DMS 273 (cell line): ENCODE measurements at regions not wholly inside any gene's neighbourhood (a gene's known extent, or its start where the extent isn't known, plus 50 kb on each side); places are given as distances from the start of the nearest gene placed in this dataset.
"Not testable (repeated sequence)": the region's sequence is repeated elsewhere in the genome, so short reads cannot be mapped to it uniquely, and the experiment has no call there.

Experiments used
- DNase-seq: peaks from one replicate; lab custom pipeline; 2025; ENCODE audit not compliant: unreplicated experiment; lab: John Stamatoyannopoulos, UW

DNA sequence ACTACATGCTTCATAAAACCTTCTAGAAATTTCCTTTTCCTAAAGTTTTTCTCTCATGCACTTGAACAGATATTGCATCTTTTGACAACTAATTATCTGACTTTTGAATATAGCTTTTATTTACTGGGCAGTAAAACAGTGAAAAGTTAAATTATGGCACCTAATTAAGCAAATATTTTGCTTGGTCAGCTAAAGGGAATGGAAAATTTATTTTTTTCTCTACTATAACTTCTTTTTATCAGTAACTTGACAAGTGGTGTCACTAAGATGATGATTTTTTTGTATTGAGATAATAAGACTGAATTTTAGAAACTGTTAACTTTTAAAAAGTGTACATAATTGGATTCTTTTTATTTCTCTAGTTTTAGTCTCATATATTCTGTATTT, 351.6 kb downstream of the PIK3C3 start:
- no peak for DNase-seq

DNA sequence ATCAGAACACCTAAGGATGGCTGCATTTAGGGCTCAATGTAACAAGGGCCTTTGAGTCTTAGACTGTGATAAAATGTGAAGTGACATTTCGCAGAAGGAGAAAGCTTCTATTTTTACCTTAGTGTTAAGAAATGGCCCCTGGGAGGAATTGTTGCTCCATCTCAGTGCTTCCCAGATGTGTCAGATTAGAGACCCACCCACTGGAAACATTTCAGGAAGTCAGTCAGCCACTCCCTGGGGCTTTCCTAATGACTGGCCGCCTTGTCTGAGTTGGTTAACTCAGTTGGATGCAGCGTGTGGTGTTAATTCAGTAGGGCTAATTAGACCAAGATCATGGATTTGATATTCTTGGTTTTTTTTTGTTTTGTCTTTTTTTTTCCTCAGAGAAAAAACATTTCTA, 355.9 kb downstream of the PIK3C3 start:
- no peak for DNase-seq

DNA sequence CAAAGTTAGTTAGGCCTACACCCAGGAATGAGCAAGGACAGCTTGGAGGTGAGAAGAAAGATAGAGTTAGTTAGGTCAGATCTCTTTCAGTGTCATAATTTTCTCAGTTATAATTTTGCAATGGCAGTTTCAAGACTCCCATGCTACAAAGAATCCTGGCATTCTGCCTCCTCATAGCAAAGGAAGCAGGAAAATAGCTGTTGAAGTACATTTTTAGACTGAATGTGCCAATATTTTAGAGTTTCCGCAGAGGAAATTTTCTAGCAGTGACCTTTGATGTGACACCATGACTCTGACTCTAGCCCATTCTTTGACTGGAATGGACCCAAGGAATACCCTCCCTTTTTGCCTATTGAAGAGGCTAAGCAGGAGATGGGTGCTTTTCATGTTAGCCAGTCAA, 371.7 kb downstream of the PIK3C3 start:
- no peak for DNase-seq

DNA sequence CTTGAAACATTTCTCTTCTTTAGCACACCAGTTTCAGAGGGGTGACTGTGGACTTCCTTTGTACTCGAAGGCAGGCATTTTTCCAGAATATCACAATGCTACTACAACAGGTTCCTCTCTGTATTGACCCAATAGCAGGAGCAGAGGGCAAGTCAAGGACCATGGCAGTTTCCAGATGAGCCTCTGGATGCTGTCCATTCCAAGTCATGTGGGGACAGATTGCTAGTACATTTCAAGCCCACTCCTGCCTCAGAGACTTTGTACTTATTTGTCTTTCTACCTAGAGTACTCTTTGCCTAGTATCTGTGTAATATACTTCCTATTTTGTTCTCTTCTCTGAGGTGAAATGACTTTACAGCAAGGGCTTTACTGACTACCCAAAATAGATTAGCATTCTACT, 373.9 kb downstream of the PIK3C3 start:
- DNase-seq: no peak

DNA sequence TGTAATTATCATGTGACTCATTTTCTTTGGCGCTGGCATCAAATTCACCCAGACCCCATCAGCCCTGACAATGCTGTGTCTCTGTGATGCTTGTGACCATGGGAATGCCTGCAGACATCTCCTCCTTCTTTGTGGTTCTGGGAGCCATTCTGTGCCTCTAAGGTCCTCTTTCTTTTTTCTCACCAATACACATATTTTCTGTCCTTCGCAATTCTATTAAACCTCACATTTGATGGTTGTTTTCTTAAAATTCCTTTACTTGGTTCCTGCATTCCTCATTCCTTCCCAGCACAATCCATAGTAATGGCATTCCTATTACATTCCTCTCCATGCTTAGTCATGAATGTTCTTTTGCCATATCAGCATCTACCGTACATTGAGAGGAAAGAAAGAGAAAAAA, 375.3 kb downstream of the PIK3C3 start:
- DNase-seq: no peak

DNA sequence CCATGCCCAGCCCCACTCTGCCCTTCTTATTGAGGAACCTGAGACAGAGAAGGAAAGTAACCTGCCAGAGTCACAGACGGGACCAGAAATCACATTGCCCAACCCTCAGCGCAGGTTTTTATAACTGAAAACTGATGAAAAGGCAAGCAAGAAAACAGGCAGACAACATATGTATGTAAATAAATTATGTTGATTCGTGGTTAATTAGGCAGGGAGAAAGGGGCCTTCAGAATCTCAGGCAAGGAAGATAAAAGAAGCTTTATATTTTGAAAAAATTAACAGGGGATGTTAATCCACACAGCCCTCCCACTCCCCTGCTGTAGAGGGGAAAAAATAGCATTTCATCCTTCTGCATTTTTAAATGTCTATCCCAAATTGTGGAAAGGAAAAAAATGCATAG, 378.5 kb downstream of the PIK3C3 start:
- no peak for DNase-seq

DNA sequence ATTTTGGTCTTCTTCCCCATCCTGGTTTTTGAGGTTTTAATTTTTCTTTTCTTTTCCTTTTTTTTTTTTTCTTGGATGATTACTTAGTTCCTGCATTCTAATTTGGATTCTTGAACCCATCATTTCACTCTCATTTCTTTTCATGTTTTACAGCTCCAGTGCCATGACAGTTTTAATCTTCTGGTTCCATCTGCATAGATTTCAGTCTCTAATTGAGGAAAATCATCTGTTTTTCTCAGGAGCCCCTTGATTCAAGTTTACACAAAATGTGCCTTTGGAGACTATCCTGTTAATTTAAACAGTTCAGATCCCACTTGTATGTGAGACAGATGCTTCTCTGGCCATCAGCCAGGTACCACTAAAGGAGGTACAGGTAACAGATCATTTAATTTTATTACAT, 379.9 kb downstream of the PIK3C3 start:
- DNase-seq: no peak

DNA sequence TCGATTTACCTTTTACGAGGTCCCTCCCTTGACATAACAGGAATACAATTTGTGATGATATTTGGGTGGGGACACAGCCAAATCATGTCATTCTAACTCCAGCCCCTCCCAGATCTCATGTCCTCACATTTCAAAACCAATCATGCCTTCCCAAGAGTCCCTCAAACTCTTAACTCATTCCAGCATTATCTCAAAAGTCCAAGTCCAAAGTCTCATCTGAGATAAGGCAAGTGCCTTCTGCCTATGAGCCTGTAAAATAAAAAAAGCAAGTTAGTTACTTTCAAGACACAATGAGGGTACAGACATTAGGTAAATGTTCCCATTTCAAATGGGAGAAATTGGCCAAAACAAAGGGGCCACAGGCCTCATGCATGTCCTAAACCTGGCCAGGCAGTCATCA, 381.1 kb downstream of the PIK3C3 start:
- DNase-seq: no peak

DNA sequence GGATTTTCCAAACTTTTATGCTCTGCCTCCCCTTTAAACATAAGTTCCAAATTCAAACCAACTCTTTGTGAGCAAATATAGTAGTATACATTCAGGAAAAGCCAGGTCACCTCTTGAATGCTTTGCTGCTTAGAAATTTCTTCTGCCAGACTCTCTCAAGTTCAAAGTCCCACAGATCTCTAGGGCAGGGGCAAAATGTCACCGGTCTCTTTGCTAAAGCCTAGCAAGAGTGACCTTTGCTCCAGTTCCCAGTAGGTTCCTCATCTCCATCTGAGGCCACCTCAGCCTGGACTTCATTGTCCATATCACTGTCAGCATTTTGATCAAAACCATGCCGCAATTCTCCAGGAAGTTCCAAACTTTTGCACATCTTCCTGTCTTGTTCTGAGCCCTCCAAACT, 382.3 kb downstream of the PIK3C3 start:
- DNase-seq: not testable (repeated sequence)

DNA sequence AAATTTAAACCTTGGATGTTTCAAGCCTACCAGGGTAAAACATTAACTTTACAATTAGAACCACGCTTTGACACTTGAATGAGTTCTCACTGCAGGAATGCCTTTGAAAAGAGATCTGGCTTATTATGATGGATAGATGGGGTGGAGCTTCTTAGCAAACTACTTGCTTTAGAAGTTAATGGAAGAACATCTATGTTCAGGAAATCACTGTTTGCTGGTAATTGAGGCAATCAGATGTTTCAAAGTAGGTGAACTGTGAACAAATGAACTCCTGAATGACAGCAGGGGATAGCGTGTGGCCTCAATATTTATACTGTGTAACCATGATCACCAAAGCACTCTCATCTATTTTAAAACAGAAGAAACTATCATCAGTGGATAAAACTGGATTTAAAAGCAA, 383.6 kb downstream of the PIK3C3 start:
- no peak for DNase-seq

DNA sequence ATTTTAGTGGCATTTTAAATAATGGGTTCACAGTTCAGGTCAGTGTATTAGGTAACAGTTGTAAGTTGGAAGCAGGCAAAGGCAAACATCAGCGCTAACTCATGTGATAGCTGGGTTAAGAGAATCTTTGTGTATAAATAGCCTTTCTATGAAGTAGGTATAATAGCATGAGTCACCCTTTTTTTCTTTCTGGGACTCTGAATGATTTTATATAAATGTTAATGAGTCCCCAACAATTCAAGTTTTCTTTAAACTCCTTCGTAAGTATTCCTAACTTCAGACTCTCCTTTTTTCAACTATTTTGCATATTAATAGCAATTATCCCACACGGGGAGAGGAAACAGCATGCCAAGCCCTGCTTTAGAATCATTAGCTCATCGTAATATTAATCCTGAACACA, 384.3 kb downstream of the PIK3C3 start:
- no peak for DNase-seq

DNA sequence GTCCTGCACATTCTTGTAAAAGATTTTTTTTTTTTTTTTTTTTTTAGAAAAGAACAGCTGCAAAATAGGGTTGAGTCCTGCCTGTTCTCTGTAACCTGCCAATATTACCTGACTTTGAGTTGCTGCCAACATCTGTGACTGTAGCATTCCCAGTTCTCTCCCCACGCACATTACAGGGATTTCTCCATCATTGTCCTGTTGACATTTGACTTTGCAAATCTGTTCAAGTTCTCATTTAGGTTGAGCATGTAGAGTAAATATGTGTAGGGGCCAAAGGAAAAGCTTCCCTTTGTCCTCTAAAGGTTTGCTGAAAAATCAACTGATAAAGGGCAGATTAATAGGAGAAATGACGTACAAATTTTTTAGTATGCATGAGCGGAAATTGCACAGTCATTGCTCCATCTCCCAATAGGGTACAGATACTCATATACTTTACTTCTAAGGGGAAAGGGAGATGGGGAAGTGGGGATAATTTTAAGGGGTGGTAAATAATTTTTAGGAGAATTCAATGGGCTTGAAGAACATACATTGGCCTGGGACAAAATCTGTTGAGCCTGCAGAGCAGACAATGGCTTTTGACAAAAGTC, 385.5 kb downstream of the PIK3C3 start:
- no peak for DNase-seq

DNA sequence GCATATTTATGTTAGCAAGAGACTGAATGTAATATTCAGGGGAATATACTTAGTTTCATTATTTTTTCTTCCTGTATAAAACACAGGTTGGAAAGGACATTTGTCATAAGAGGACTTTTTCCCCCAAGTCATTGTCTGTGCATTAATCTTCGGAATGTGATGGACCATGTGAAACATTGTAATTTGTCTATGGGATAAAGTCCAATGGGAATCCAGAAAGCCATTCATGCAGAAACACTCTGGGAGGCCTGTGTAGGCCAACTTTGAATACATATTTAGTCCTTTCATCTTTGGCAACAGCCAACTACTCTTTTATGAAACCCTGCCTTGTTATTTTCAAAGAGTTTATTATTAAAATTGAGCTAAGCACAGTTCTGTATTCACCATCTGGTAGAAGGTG, 386.4 kb downstream of the PIK3C3 start:
- DNase-seq: no peak

DNA sequence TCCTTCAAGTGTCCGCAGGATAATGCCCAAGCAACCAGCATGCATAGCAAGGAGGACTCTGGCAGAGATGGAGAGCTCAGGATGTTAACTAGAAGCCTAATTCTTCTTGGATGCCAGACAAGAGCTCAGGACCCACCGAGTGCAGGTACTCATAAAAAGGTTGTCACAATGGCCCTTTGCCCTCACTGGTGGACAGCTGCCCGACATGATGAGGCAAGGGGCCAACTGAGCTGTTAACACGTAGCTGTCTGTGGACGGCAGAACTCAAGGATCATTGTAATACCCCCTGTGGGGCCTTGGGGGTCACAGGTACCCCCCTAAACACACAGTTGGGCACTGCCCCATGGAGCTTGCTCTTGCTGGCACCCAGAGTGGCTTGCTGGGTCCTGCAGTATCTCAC, 393.7 kb downstream of the PIK3C3 start:
- no peak for DNase-seq

DNA sequence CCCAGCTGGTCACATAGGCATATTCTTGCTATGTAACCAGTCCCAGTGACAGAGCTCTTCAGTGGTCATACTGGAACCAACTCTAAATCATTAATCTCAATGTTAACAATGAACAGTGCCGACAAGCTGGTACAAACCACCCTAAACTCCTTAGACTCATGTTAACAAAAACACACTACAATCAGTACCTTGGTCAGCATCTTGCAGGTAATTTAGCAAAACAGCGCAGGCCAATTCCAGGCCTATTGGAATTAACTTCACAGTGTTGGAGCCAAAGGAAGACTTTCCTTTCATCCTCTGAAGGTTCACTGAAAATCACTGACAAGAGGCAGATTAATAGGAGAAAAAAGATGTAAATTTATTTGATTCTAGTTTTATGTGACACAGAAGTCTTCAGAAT, 396.4 kb downstream of the PIK3C3 start:
- no peak for DNase-seq

DNA sequence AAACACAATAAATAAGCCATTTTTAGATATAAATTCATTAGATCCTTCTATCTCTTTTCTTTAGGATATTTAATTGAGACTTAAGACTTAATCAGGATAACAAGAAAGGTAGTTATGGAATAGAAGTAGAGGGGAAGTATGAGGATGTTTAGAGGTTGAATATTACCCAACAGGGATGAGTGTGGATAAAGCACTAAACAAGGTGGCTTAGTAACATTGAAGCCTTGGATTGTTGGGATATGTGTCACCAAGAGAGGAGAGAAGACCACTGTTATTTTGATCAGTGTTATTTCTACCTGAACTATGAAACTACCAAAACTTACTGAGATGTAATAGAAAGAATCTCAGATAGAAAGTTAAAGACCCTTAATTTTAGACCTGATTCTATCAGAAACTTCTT, 405.7 kb downstream of the PIK3C3 start:
- no peak for DNase-seq

DNA sequence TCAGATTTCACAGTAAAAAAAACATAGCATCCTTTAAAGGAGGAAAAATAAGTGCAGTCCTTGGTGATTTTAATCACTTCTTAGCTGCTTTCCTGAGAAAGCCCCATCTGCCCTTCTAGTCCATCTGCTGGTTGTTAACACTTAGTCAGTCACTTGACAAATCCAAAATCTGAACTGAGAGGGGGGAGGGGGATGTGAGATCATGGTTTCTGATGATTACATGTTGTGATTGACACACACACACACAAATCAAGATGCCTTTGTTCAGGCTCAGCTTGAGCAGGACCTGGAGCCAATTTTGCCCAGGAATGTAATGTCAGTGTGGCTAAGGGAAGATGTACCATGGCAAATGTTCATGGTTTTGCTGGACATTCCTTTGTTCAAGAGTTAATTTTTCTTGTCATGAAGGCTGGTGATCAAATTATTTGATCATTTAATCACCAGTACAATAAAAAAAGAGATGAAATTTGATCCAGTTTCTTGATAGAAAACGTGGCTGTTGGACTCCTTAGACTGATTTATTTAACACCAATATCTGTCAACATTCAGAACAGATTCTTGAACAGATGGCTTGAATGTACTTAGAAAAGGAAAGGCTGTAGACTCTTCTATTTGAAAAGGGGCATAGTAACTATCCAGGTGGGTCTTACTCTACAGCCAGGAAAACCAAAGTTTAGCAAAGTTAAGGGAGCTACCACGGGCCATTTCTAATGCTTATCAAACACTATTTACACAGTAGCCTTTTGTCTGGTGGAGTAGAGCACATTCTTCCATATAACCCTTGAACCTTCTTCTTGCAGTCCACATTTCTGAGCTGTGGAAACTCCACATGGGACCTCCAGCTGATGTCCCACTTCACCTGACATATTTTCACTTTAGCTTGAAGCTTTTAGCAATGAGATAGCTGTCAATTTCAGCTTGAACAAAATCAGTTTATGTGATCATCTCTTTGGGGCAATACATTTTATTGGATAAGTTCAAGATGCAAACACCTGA, 408.7 kb downstream of the PIK3C3 start:
- peak; percentile 69 for DNase-seq

DNA sequence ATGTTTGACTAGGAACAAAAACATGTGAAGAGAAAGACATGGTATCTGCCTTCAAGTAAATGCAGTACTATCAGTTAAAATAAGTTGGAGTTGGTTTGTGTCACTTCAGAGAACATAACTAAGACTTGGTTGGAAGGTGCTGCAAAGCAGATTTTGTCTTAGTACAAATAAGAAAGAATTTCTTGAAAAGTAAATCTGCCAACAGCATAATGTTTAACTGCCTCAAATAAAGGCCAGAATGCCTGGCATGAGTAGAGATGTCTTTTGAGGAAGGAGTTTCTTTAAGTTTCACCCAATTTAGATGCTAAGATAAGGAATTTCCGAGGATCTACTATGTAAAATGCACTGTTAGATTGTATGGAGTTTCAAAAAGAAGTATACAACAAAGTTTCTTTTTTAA, 409.7 kb downstream of the PIK3C3 start:
- DNase-seq: no peak

DNA sequence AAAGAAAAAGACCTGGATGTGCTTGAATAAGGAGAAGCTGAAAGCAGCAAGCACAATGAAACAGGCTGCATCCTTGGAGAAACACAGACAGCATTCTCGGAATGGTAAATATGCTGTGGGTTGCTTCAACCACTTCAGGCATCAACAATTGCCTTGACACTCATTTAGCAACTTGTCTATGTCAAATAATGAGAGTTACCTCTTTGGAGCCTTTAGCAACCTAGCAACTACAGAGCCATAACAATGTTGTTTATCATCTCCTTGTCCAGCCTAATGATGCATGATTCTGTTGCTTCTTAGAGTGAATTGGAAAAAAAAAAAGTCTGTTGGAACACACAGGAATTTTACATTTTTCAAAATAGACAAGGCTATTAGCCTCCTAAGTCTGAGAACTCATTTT, 410.6 kb downstream of the PIK3C3 start:
- DNase-seq: no peak

DNA sequence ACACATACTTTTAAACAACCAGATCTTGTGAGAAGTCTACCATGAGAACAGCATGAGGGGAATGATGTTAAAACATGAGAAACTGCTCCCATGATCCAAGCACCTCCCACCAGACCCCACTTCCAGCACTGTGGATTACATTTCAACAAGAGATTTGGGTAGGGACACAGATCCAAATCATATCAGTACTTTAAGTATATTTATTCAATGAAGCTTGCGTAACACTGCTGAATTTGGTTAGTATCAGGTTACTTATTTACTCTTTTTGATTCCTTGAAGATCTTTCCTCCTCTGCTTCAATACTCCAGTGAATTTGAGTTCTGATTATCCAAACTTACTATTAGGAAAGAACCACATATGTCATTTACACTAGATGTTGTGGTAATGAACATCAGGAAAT, 418.6 kb downstream of the PIK3C3 start:
- DNase-seq: no peak

DNA sequence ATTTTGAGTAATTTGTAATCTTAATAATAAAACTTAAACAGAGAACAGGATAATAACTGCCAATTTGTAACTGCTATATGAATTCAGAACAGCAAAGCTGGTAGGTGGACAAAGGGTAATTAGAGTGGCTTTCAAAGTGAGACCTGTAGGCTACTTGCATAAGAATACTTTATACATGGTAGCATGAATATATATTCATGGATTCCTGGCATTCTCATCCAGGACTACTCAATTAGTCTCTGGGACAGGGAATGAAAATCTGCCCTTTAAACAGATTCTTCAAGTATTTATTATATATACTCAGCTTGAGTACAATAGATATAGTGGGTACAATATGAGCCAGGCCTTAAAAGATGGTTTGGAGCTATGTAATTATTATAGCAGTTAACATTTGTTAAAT, 419.9 kb downstream of the PIK3C3 start:
- DNase-seq: no peak

DNA sequence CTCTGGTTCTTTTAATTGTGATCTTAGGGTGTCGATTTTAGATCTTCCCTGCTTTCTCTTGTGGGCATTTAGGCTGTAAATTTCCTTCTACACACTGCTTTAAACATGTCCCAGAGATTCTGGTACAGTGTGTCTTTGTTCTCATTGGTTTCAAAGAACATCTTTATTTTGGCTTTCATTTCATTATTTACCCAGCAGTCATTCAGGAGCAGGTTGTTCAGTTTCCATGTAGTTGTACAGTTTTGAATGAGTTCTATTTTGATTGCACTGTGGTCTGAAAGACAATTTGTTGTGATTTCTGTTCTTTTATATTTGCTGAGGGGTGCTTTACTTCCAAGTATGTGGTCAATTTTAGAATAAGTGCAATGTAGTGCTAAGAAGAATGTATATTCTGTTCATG, 423.8 kb downstream of the PIK3C3 start:
- not testable (repeated sequence) for DNase-seq

DNA sequence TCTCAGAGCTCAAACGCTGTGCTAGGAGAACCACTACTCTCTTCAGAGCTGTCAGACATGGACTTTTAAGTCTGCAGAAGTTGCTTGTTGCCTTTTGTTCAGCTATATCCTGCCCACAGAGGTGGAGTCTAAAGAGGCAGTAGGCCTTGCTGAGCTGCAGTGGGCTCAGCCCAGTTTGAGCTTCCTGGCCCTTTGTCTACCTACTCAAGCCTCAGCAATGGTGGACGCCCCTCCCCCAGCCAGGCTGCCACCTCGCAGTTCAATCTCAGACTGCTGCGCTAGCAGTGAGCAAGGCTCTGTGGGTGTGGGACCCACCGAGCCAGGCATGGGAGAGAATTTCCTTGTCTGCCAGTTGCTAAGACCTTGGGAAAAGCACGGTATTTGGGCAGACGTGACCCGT, 426.2 kb downstream of the PIK3C3 start:
- not testable (repeated sequence) for DNase-seq
